ENCODE measurements at regions not wholly inside any gene's neighbourhood (a gene's known extent, or its start where the extent isn't known, plus 50 kb on each side); places are given as distances from the start of the nearest gene placed in this dataset.

GRCh38 chr20:12394786-12395185 is 477.1 kb downstream of the BTBD3 start (continued):
- no peak for TF ChIP-seq JUND (IDR thresholded peaks at IDR 0.05; ENCODE audit: low read length)

- Histone ChIP-seq H2BK5ac (ENCODE audit: low read depth, low read length) (no peak overlapping the region), H2AFZ (ENCODE audit: low read length) (no peak overlapping the region), H3K79me2 (ENCODE audit: control insufficient read depth in 1 of 2, insufficient read depth in 2 of 2, low read length in 2 of 2) (no peaks in the 10 kb centered on the region), H3K4me1 (replicated peaks in 1 of 4; ENCODE audit: control insufficient read depth in 3 of 4, insufficient read depth in 4 of 4, low read length in 3 of 4) (no peaks in the 10 kb centered on the region), H4K5ac (ENCODE audit: insufficient read length, low read depth, low read length) (no peak overlapping the region), H3K9me3 (ENCODE audit: insufficient read depth in 2 of 2, low read depth in 1 of 2, low read length in 1 of 2) (no peaks in the 10 kb centered on the region), H2BK20ac (ENCODE audit: low read length) (no peak overlapping the region), H3K14ac (ENCODE audit: insufficient read length) (no peak overlapping the region), H3K4me2 (ENCODE audit: insufficient read depth in 1 of 2, low read depth in 2 of 2, low read length in 2 of 2) (no peak overlapping the region), H4K8ac (ENCODE audit: extremely low read depth, insufficient read depth, low read length) (no peak overlapping the region), H3K23me2 (ENCODE audit: low read depth, low read length) (no peaks in the 10 kb centered on the region; the same call in 1 of the 2 replicates), H3K27ac (ENCODE audit: low read depth, low read length) (no peak overlapping the region), H4K91ac (replicated peaks; ENCODE audit: insufficient read length, low read length) (no peak overlapping the region), H2AK5ac (ENCODE audit: low read depth, low read length) (no peak overlapping the region), H4K20me1 (replicated peaks in 1 of 2; ENCODE audit: control insufficient read depth in 1 of 2, insufficient read depth in 2 of 2, low read length in 2 of 2) (no peaks in the 10 kb centered on the region), H3K23ac (ENCODE audit: insufficient read length) (no peak overlapping the region), H3K4me3 (ENCODE audit: extremely low read depth in 1 of 4, insufficient read depth in 2 of 4, low read depth in 3 of 4, low read length in 4 of 4) (no peak overlapping the region), H3K56ac (replicated peaks; ENCODE audit: insufficient read length, low read depth, low read length) (no peak overlapping the region), H2BK120ac (replicated peaks; ENCODE audit: low read depth, low read length) (no peak overlapping the region), H2BK12ac (ENCODE audit: low read depth, low read length) (no peak overlapping the region), H3K4ac (replicated peaks; ENCODE audit: insufficient read length, low read depth, low read length) (no peak overlapping the region), H3K79me1 (ENCODE audit: low read depth, low read length) (no peaks in the 10 kb centered on the region), H3K18ac (ENCODE audit: extremely low read depth, low read length) (no peak overlapping the region), H3K27me3 (replicated peaks in 1 of 4; ENCODE audit: control insufficient read depth in 3 of 4, extremely low read depth in 1 of 4, insufficient read depth in 3 of 4, low read length in 3 of 4) (no peaks in the 10 kb centered on the region), H2BK15ac (ENCODE audit: low read length) (no peak overlapping the region), H3K9ac (replicated peaks in 1 of 4; ENCODE audit: extremely low read depth in 1 of 4, low read depth in 3 of 4, low read length in 3 of 4) (no peak overlapping the region), H3K36me3 (ENCODE audit: control insufficient read depth in 2 of 4, insufficient read depth in 4 of 4, low read length in 3 of 4) (no peaks in the 10 kb centered on the region)
- ChIA-PET CTCF (ENCODE audit: partially characterized antibody) (interaction anchor here (1.1 to 2.3 kb wide), 8 partner anchors 9 to 571 kb away, joined by 3 to 7 read pairs (median 4); no protein-coding TSS in a partner anchor), POLR2A (ENCODE audit: partially characterized antibody) (no interaction called here)
- 95% methylated on average over 3 of the region's 3 CpGs; no CpG with 5 or more reads in 1 of the 2 experiments for WGBS, 2 experiments (ENCODE audit: extremely low coverage in 1 of 2, insufficient coverage in 1 of 2, insufficient read length in 1 of 2, insufficient replicate concordance in 2 of 2, low coverage in 1 of 2, low lambda C conversion rate in 2 of 2, missing lambda C conversion rate in 1 of 2)
- no peak for TF ChIP-seq USF2 (IDR thresholded peaks at IDR 0.05; ENCODE audit: low read length)
- TF ChIP-seq SAP30 (IDR thresholded peaks at IDR 0.05; ENCODE audit: insufficient read depth, insufficient replicate concordance, low read length), result no peak
- TF ChIP-seq EZH2 (IDR thresholded peaks at IDR 0.05; ENCODE audit: low read depth, low read length, severe bottlenecking), result no peak
- TF ChIP-seq SIN3A (conservative IDR thresholded peaks at IDR 0.05 in 1 of 2, IDR thresholded peaks at IDR 0.05 in 1 of 2; ENCODE audit: low read depth in 1 of 2, low read length in 2 of 2), result no peak
- DNase-seq (ENCODE audit: low read depth in 1 of 2, low spot score in 2 of 2) (no peak), FAIRE-seq (no peak)
These were observed 477.7 kb downstream of the BTBD3 start for GRCh38 chr20:12395353-12395752.

Measured in H1 (cell line).